GM19438 (cell line): ENCODE measurements at regions not wholly inside any gene's neighbourhood (a gene's known extent, or its start where the extent isn't known, plus 50 kb on each side); places are given as distances from the start of the nearest gene placed in this dataset.

Experiments
- ATAC-seq: cut with Tn5 transposase; IDR thresholded peaks from one replicate; pipeline ENCODE4 v1.9.1; 2021; ENCODE audit warnings: low read depth; ENCODE audit not compliant: unreplicated experiment

DNA sequence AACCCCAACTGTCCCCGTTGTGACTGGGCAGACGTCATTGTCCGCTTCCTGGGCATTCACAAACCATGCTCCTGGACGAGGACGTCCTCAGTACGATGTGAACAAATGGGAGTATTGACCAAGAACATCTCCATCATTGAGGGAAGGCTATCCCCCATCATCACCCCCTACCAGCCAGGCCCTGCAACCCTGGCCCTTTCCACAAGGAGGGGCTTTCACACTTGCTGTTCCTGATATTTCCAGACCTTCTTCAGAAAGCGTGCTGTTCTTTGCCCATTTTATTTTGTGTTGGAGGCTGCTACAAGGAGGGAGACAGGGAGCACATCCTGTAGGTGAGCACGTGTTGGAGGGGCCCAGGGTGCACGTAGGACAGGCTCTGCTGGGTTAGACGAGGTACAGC is 277.0 kb upstream of the LRRC3B start:
- ATAC-seq: no peak

GRCh38 chr3:26346497-26346896 is 276.1 kb upstream of the LRRC3B start:
- no peak for ATAC-seq

GRCh38 chr3:26347150-26347549 is 275.4 kb upstream of the LRRC3B start:
- no peak for ATAC-seq

DNA sequence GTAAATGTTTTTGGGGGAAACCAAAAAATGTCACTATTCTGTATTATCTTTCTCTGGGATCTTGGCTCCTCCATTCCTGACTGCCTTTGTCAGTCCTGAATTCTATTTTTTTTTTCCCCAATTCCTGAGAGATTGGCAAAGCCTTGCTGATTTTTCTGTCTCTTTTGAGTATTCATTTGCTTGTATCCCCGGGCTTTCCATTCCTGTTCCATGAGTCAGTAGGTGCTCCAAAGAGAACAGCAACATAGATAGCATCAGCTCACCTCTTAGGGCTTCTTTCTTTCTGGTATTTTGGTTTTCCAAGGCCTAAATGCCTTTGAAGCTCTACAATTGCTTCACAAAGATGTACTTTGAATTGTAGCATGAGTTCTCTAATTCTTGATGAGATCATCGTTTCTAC is 271.7 kb upstream of the LRRC3B start:
- no peak for ATAC-seq

- no peak for ATAC-seq
Measured at GRCh38 chr3:26353097-26353496, 269.5 kb upstream of the LRRC3B start.

- no peak for ATAC-seq
Measured at GRCh38 chr3:26358405-26358804, 264.2 kb upstream of the LRRC3B start.

DNA sequence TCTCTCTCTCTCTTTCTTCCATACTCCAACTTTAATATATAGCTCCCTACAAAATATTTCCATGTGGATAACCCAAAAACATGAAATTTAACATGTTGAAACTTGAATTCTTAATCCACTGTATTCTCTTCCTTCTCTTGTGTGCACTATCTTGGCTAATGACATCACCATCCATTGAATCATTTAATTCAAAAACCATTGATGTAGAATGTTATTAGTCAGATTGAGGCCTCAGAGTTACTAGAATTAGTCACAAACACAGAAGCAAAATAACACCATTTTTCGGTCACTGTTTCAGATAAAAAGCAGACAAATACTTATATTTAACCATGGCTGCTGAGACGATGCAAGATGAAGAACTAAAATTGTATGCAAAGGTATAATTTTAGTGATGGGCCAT is 256.9 kb upstream of the LRRC3B start:
- no peak for ATAC-seq

DNA sequence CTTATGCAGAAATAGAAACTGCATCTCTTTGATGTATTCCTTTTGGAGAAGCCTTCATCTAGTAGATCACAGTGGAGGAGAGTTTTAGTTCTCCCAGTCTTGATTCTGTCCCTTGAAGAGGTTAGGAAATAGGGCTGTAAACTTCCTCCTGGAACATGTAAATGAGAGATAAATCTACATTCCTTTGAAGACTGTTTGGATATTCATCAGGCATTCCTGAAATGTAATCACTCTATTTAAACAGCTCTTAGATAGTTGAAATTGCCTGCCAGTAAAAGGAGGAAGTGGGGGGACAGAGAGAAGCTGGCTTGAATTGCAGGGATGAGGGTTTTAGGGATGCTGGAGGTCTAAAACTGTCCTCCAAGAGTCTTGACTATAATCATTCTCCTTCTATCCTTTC is 254.3 kb upstream of the LRRC3B start:
- ATAC-seq: no peak

DNA sequence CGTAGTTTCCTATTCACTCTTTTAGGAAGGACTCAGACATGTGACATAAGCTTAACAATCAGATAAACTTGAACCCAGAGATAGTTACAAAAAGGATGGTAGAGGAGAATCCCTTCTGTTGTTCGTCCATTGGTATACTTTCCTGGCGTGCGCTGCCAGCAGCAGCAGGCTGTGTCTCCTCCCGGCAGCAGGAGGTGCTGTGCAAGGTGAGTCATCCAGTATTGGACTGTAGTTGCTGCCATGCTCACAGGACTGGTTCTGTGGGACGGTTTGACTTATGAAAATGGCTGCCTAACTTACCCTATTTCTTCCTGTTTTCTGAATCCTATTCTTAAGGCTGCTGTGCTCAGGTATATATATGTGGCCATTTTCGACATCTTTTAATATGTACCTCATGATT is 253.4 kb upstream of the LRRC3B start:
- ATAC-seq: no peak

DNA sequence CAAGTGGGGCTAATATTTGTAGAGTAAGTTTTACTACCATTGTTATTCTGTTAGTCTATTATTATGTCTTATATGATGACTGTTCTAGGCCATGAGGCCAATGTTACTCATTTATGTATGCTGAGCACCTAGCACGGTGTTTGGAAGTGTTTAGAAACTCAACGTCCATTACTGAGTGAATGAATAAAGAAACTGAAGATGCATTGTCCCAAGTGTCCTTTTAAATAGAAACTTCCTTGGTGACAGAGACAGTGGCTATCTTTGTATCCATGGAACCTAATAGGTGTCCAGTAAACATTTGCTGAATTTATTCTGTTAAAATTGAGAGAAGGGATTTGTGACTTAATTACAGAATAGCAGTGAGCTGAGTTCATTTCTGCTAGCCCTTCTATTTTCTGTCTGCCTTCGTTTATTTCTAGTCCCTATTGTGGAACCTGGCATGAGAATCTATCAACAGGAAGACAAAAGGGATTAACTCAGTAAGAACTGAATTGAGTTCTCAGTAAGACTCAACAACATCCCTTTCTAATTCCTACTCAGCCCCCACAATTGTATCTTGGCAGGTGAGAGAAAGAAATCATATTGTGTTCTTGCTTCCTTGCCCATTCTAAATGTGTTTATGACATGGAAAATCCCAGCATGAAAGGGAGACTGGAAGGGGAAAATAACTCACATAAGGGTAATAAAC is 246.6 kb upstream of the LRRC3B start:
- no peak for ATAC-seq

- ATAC-seq: no peak
Measured at GRCh38 chr3:26381411-26381810, 241.2 kb upstream of the LRRC3B start.

GRCh38 chr3:26406636-26407035 is 215.9 kb upstream of the LRRC3B start:
- no peak for ATAC-seq

- ATAC-seq: no peak
Measured at GRCh38 chr3:26418553-26418952, 204.0 kb upstream of the LRRC3B start.

DNA sequence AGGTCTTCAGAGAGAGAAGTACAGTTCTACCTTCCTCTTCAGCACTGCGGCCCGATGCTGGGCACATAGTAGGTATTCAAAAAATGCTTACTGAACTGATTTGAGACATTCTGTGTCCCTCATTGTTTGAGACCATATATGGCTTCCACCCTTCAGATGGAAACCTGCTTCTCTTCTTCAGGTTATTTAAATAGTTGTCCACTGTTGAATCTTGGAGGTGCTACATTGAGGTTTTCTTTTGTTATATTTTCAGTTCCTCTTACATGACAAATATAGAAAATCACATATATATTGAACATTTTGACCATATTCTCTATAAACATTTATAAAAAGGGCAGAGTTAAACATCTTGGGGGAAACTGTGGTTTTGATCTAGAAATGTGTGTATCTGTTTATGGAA is 200.2 kb upstream of the LRRC3B start:
- no peak for ATAC-seq

DNA sequence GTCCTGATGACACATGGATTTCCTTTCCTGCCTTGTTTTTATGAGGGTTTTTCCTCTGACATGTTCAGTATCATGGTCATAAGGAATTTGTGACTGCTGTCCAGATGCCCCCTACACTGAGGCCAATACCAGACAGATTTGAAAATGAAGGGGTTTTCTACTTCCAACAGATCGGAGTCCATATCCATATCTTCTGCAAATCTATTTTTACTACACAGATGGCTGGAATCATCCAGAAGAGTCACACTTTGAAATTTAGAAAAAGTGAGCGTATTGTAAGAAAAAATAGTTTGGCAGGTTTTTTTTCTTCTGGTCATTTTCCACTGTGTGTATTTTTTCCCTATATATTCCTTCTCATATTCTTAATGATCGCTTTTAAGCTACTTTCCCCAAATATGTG is 197.5 kb upstream of the LRRC3B start:
- no peak for ATAC-seq

DNA sequence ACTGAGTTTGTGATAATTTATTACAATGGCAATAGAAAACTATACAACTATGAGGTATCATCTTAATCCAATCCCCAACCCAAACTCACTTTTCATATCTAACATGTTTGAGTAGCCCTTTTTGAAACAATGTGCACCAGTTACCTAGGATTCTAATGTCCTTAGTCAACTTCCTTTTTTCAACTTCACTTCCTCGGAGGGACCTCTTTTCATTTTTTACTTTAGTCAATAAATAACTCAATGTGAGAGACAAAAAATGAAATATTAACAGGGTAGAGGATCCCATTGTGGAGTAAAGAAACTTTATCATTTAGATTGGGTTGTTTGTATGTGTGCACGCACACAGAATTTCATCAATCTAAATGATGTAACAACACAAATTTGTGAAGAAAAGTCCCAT is 193.6 kb upstream of the LRRC3B start:
- ATAC-seq: no peak

DNA sequence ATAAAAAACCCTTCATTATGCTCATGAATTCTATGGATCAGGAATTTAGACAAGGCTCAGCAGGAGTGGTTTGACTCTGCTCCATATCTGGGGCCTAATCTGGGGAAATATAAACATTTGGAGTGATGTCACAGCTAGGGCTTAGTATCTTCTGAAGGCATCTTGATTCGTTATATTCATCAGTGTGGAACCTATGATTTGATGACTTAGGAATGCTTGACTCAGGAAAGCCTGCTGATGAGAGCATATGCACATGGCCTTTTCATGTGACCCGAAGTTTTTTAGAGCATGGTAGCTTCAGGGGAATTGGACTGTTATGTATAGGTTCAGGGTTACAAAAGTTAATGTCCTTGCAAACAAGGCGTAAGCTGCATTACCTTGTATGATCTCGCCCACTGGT is 184.9 kb upstream of the LRRC3B start:
- no peak for ATAC-seq

DNA sequence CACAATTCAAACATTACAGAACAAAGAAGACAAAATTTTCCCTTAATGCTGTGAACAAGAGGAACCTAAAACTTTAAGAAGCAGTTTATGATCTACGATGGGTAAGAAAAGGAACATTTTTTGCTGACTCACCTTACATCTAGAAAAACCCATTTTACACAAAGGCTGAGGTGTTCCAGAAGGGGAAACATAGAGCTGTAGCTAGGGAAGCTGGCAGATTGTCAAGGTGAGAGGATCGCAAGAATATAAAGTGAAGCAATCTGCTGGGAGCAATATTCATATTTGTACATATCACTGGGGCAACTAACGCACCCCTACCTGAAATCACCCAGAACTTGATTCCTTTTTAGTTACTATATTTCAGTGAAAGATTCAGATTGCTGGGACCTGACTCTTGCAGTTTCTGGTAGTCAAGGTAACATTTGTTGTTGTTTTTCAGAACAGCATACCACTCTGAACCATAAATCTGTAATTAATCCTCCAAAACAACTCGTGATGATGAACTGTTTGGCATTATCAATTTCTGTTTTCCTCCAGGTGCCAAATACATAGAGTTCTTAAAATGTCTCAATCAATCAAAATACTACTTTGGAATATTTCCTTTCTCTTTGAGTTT is 184.1 kb upstream of the LRRC3B start:
- ATAC-seq: no peak

DNA sequence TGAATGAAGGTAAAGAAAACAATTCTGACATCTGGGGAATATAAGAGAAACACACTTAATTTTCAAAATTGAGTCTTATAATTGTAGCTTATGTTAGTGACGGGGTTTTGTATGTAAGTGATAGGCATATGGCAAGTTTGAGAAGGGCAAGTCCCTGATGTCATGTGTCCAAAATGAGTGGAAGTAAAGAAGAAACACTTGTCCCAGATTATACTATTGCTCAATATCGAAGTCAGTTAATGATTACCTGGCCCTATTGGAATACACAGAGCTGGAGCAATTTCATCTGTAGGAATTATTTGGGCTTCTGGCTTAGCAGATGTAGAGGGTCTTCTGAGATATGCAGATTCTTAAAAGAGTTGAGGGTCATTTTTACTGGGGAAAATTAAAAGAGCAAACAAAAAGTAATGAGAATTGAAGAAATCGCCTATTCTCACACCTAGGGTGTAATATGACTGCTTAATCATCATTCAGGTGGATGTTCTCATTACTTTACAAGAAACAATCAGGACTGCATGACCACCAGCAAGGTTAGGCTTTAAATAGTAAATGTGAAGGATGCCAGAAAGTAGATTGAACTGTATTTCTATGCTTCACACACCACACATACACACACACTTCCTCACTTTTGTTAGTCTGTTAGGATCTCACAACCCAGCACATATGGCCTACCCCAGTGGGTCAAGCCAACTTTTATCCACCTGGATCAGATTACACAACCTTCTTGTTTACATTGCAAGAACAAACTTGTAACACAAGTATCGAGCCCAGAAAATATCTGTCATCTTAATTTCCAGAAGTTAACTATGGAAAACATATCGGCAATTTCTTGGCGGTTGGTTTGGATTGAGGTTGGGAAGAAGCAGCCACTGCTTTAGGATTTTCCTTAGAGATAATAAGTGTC is 183.3 kb upstream of the LRRC3B start:
- ATAC-seq: no peak

- ATAC-seq: no peak
Measured at GRCh38 chr3:26449996-26450395, 172.6 kb upstream of the LRRC3B start.

GRCh38 chr3:26452363-26452762 is 170.2 kb upstream of the LRRC3B start:
- ATAC-seq: no peak

DNA sequence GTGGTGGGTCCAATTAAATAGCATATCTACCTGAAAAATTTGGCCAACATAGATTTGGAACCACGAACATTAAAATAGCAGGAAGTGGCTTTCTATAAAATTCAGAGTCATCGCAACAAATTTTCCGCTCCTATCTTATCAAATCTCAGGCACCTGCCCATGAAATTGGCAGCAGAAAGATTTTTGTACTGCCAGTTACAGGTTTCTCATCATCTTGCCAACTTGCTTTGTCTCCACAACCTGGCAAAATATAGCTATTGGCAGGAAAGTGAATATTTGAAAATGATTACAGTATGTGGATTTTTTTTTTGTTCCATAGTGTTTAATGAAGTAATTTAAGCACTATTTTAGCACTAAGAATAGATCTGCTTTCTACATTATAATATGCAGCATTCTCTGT is 161.6 kb upstream of the LRRC3B start:
- no peak for ATAC-seq
